ENCODE measurements at regions not wholly inside any gene's neighbourhood (a gene's known extent, or its start where the extent isn't known, plus 50 kb on each side); places are given as distances from the start of the nearest gene placed in this dataset.
A peak's percentile ranks its signal among the peaks of the same experiment; 100 is the strongest.

GRCh38 chr5:13244151-13244550 lies 700.3 kb downstream of the DNAH5 start:
- DNase-seq (ENCODE audit: low spot score) = no peak
- TF ChIP-seq CTCF (IDR thresholded peaks at IDR 0.05; ENCODE audit: unreplicated experiment) = no peak
- H3K4me3 Mint-ChIP-seq (ENCODE audit: unreplicated experiment) = no peak overlapping the region

GRCh38 chr5:13227513-13227912 lies 717.0 kb downstream of the DNAH5 start:
- no peaks in the 10 kb centered on the region for H3K4me1 Mint-ChIP-seq (ENCODE audit: unreplicated experiment)
- TF ChIP-seq CTCF (IDR thresholded peaks at IDR 0.05; ENCODE audit: unreplicated experiment) = no peak
- no peak for DNase-seq (ENCODE audit: low spot score)
- no peaks in the 10 kb centered on the region for H3K36me3 Mint-ChIP-seq (ENCODE audit: low read depth, unreplicated experiment)
- no peak overlapping the region for H3K4me3 Mint-ChIP-seq (ENCODE audit: unreplicated experiment)
- no peaks in the 10 kb centered on the region for H3K9me3 Mint-ChIP-seq (ENCODE audit: unreplicated experiment)
- H3K27me3 Mint-ChIP-seq (ENCODE audit: unreplicated experiment) = no peaks in the 10 kb centered on the region
- no peak overlapping the region for H3K27ac Mint-ChIP-seq (ENCODE audit: unreplicated experiment)

More at GRCh38 chr5:13244151-13244550, 700.3 kb downstream of the DNAH5 start:
- Mint-ChIP-seq H3K27ac (ENCODE audit: unreplicated experiment) (no peak overlapping the region), H3K27me3 (ENCODE audit: unreplicated experiment) (no peaks in the 10 kb centered on the region), H3K9me3 (ENCODE audit: unreplicated experiment) (no peaks in the 10 kb centered on the region), H3K4me1 (ENCODE audit: unreplicated experiment) (no peaks in the 10 kb centered on the region), H3K36me3 (ENCODE audit: low read depth, unreplicated experiment) (no peaks in the 10 kb centered on the region)

GRCh38 chr5:13218518-13218917 lies 726.0 kb downstream of the DNAH5 start:
- H3K9me3 Mint-ChIP-seq (ENCODE audit: unreplicated experiment) = no peaks in the 10 kb centered on the region
- H3K4me1 Mint-ChIP-seq (ENCODE audit: unreplicated experiment) = no peaks in the 10 kb centered on the region
- no peak for TF ChIP-seq CTCF (IDR thresholded peaks at IDR 0.05; ENCODE audit: unreplicated experiment)
- peaks cover 1% of the 10 kb centered on the region for H3K27me3 Mint-ChIP-seq (ENCODE audit: unreplicated experiment)
- no peak overlapping the region for H3K27ac Mint-ChIP-seq (ENCODE audit: unreplicated experiment)
- DNase-seq (ENCODE audit: low spot score) = peak; percentile 7
- H3K36me3 Mint-ChIP-seq (ENCODE audit: low read depth, unreplicated experiment) = no peaks in the 10 kb centered on the region
- H3K4me3 Mint-ChIP-seq (ENCODE audit: unreplicated experiment) = no peak overlapping the region

- Mint-ChIP-seq H3K4me1 (ENCODE audit: unreplicated experiment) (no peaks in the 10 kb centered on the region), H3K4me3 (ENCODE audit: unreplicated experiment) (no peak overlapping the region), H3K27ac (ENCODE audit: unreplicated experiment) (no peak overlapping the region), H3K9me3 (ENCODE audit: unreplicated experiment) (no peaks in the 10 kb centered on the region), H3K36me3 (ENCODE audit: low read depth, unreplicated experiment) (no peaks in the 10 kb centered on the region), H3K27me3 (ENCODE audit: unreplicated experiment) (peaks cover 1% of the 10 kb centered on the region)
- no peak for TF ChIP-seq CTCF (IDR thresholded peaks at IDR 0.05; ENCODE audit: unreplicated experiment)
- no peak for DNase-seq (ENCODE audit: low spot score)
Observed at GRCh38 chr5:13217636-13218035, 726.9 kb downstream of the DNAH5 start.

GRCh38 chr5:13215806-13216205 lies 728.7 kb downstream of the DNAH5 start:
- TF ChIP-seq CTCF (IDR thresholded peaks at IDR 0.05; ENCODE audit: unreplicated experiment) = no peak
- Mint-ChIP-seq H3K4me1 (ENCODE audit: unreplicated experiment) (no peaks in the 10 kb centered on the region), H3K4me3 (ENCODE audit: unreplicated experiment) (no peak overlapping the region), H3K36me3 (ENCODE audit: low read depth, unreplicated experiment) (no peaks in the 10 kb centered on the region), H3K27me3 (ENCODE audit: unreplicated experiment) (peaks cover 1% of the 10 kb centered on the region), H3K27ac (ENCODE audit: unreplicated experiment) (no peak overlapping the region), H3K9me3 (ENCODE audit: unreplicated experiment) (no peaks in the 10 kb centered on the region)
- DNase-seq (ENCODE audit: low spot score) = no peak
